Femur (tissue), 1 donor: ENCODE measurements at regions not wholly inside any gene's neighbourhood (a gene's known extent, or its start where the extent isn't known, plus 50 kb on each side); places are given as distances from the start of the nearest gene placed in this dataset.
A peak's percentile ranks its signal among the peaks of the same experiment; 100 is the strongest.

Experiments
- DNase-seq: peaks from one replicate; pipeline ENCODE4 v3.0.0-alpha.2; 2017

GRCh38 chr21:35349376-35350080 is 300.4 kb upstream of the RUNX1 start:
- DNase-seq: peak; percentile 58

GRCh38 chr21:35348686-35349085 is 299.6 kb upstream of the RUNX1 start:
- no peak for DNase-seq

- no peak for DNase-seq
These were observed 297.6 kb upstream of the RUNX1 start for GRCh38 chr21:35346697-35347096.

GRCh38 chr21:35345954-35346353 is 296.9 kb upstream of the RUNX1 start:
- no peak for DNase-seq

- no peak for DNase-seq
These were observed 295.5 kb upstream of the RUNX1 start for GRCh38 chr21:35344582-35344981.

GRCh38 chr21:35343046-35343819 is 294.1 kb upstream of the RUNX1 start:
- no peak for DNase-seq

GRCh38 chr21:35342440-35342839 is 293.3 kb upstream of the RUNX1 start:
- DNase-seq: no peak

GRCh38 chr21:35340273-35340672 is 291.2 kb upstream of the RUNX1 start:
- no peak for DNase-seq

- no peak for DNase-seq
These were observed 290.0 kb upstream of the RUNX1 start for GRCh38 chr21:35338881-35339632.

GRCh38 chr21:35338281-35338680 is 289.2 kb upstream of the RUNX1 start:
- DNase-seq: no peak

GRCh38 chr21:35337573-35337972 is 288.5 kb upstream of the RUNX1 start:
- no peak for DNase-seq

- no peak for DNase-seq
These were observed 287.4 kb upstream of the RUNX1 start for GRCh38 chr21:35336534-35336933.

- no peak for DNase-seq
These were observed 286.9 kb upstream of the RUNX1 start for GRCh38 chr21:35335951-35336446.

GRCh38 chr21:35333831-35334618 is 284.9 kb upstream of the RUNX1 start:
- DNase-seq: no peak

- DNase-seq: no peak
These were observed 283.8 kb upstream of the RUNX1 start for GRCh38 chr21:35332841-35333426.

GRCh38 chr21:35329940-35330660 is 281.0 kb upstream of the RUNX1 start:
- peak; percentile 36 for DNase-seq

- no peak for DNase-seq
These were observed 279.9 kb upstream of the RUNX1 start for GRCh38 chr21:35328856-35329455.

- DNase-seq: no peak
These were observed 277.6 kb upstream of the RUNX1 start for GRCh38 chr21:35326677-35327076.

- DNase-seq: no peak
These were observed 276.9 kb upstream of the RUNX1 start for GRCh38 chr21:35325953-35326352.

GRCh38 chr21:35324372-35325220 is 275.5 kb upstream of the RUNX1 start:
- DNase-seq: no peak
